GM18870 (cell line): ENCODE measurements at regions not wholly inside any gene's neighbourhood (a gene's known extent, or its start where the extent isn't known, plus 50 kb on each side); places are given as distances from the start of the nearest gene placed in this dataset.
A peak's percentile ranks its signal among the peaks of the same experiment; 100 is the strongest.
"Not testable (repeated sequence)": the region's sequence is repeated elsewhere in the genome, so short reads cannot be mapped to it uniquely, and the experiment has no call there.

Experiments
- ATAC-seq: cut with Tn5 transposase; IDR thresholded peaks from one replicate; pipeline ENCODE4 v1.9.1; 2021; ENCODE audit warnings: moderate library complexity; ENCODE audit not compliant: unreplicated experiment

GRCh38 chrX:3881255-3881895 lies 167.9 kb upstream of the PRKX start:
- ATAC-seq = not testable (repeated sequence)

GRCh38 chrX:3876393-3876792 lies 162.9 kb upstream of the PRKX start:
- ATAC-seq = not testable (repeated sequence)

GRCh38 chrX:3875638-3876037 lies 162.2 kb upstream of the PRKX start:
- not testable (repeated sequence) for ATAC-seq

GRCh38 chrX:3872226-3872879 lies 158.9 kb upstream of the PRKX start:
- ATAC-seq = not testable (repeated sequence)

DNA sequence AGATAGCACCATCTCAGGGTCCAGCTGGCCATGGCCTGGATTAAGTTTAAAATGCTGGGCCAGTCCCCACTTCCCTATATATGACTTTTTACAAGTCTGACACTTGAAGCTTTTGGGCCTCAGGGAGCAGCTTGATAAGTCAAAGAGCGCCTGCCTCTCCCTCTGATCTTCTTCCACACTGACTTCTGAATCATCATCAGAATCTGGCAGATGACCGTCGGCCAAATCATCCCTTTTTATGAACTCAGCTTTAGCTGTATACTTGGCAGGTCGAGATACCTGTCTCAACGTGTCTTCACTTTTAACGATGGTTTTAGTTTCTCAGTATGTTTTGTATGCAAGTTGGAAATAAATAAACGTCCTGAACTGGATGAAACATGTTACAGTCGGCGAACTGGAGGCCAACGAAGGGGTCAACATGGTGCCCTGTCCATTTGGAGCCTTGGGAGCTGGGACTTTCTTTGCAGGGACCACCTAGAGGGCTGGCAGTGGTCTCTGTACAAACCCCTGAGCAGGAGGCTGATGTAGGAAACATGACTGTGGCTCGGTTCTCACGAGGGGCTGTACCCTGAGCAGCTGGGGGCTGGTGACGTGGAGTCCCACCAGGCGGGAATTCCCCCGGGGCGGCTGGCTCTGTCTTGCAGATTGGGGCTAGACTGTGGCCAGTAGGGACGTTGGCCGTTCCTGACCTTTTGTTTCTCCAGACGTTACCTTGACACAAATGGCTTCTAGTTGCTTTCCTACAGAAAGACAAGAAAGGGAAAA lies 153.8 kb upstream of the PRKX start:
- ATAC-seq = not testable (repeated sequence)

GRCh38 chrX:3858332-3858731 lies 144.9 kb upstream of the PRKX start:
- ATAC-seq = not testable (repeated sequence)

DNA sequence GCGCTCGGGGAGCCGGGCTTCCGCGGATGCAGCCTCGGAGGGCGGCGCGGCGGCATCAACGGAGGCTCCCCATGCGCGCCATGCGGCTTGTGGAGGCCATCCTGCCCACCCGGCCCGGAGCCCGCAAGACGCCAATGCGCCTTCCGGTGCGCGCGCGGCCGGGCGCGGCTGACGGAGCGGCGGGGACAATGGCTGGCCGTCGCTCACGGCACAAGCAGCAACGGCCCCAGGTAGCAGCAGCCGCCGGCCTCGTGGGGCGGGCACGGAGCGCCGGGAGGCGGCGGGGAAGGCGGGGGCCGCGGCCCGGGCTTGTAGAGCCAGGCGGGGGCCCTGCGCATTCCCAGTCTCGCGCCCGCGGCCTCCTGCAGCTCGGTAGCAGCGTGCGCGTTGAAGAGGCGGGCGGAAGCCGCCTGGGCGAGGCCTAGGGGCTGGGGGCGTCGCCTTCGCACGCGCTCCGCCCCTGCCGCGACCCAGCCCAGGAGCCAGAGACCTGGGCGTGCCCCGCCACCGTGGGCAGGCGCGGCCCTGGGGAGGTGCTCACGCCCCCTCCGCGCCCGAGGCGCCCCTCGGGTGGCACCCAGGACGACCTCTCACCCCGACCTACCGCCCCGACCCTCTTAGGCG lies 130.2 kb upstream of the PRKX start:
- peak; percentile 76 for ATAC-seq

DNA sequence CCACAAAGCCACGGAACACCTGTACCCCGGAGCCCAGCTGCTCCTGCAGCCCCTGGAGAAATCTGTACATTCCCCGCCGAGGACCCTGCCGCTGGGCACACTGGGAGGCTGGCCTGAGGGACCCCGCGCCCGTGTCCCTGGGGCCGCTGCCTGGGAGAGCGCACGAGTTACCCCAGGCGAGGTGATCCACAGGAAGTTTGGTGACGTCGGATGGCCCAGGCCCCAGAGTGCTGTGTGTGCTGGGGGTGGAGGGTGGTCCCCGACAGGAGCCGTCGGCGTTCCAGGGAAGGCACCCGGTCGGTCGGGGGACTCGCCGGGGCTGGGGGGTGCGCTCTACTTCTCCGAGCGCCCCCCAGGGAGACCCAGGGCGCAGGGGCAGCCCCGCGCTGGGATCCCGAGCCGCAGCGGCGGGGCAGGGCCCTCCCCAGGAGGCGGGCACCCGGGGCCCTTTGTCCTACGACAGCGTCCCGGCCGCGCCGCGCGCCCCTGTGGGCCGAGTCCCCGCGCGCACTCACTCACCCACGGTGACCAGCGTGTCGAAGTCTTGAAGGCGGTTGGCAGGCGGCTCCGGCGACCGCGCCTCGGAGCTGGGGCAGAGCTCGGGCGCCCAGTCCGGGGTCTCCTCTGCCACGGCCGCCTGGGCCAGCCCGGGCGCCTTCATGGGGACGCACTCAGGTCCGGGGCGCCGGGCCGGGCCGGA lies 129.5 kb upstream of the PRKX start:
- ATAC-seq = peak; percentile 37

DNA sequence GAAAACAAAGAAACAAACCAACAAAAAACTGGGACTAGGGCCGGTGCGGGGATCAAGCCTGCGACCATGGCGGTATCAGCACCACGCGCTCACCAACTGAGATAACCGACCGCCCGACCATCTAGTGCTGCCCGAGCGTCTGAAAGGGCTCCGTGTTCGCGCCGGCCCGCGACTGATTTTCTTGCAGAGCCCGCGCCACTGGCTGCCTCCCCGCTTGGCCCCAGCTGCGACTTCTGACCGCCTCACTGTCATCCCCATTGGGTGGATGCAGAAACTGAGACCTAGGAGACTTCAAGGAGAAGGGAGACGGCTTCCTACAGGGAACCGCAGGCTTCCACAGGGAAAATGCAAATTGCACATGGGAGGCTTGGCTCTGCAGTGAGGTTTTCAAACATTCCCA lies 125.3 kb upstream of the PRKX start:
- not testable (repeated sequence) for ATAC-seq

DNA sequence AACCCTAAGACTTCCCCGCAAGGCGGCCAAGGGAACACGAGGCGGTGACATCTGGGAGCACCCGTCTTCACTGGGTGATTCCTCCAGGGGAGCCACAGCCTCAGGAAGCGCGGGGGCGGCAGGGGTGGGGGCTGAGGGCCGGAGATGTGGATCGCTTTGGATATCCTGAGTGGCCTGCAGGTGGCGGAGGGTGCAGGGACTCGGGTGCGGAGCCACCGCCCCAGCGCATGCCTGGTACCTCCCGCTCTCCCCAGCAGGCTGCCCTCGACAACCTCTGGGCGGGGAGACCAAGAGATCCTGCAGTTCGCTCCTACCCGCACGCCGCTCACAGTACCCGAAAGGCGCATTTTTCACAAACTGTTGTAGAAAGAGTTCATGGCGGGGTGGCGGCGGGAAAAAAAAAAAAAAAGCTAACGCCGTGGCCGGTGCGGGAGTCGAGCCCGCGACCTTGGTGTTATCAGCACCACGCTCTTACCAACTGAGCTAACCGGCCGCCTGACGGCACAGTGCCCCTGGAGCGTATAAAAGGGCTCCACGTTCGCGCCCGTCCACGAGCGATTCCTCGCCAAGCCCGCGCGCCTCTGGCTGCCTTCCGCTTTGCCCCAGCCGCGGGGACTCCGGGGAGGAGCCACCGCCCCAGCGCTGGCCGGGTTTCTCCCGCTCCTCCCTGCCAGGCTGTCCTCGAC lies 124.7 kb upstream of the PRKX start:
- not testable (repeated sequence) for ATAC-seq

- not testable (repeated sequence) for ATAC-seq
Observed at GRCh38 chrX:3837211-3837610, 123.8 kb upstream of the PRKX start.

DNA sequence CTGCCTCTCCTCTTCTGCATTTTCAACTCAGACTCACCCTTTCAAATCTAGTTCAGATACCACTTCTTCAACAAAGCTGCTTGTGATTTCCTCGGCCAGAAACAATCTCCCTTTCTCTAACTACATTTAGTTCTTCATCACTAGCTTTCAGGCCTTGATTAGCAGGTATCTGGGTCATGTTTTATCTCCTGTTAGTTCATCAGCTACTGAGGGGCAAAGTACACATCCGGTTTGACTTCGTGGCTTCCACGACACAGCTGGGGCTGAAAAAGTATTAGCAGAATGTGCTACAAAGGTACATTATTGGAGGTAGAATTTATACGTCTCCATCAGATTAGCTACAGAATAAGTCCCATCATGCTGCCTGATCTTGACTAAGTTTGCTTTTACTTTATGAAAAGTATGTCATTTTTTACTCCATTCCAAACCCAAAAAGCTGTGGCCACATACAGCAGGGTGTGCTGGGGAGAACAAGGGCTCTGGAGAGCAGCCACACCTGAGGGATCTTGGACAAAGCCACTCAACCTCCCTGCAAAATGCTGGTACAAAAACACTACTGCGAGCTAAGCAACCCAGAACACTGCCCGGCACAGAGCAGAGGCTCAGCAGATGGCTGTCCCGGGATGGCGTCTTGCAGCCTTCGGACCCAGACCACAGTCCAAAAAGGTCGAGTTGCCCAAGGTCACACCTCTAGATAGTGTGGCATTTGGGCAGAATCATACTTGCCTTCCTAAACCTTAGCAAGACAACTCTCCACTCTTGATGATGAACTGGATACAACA lies 120.5 kb upstream of the PRKX start:
- ATAC-seq = not testable (repeated sequence)

GRCh38 chrX:3830020-3830419 lies 116.6 kb upstream of the PRKX start:
- not testable (repeated sequence) for ATAC-seq

GRCh38 chrX:3829041-3829531 lies 115.6 kb upstream of the PRKX start:
- ATAC-seq = not testable (repeated sequence)

DNA sequence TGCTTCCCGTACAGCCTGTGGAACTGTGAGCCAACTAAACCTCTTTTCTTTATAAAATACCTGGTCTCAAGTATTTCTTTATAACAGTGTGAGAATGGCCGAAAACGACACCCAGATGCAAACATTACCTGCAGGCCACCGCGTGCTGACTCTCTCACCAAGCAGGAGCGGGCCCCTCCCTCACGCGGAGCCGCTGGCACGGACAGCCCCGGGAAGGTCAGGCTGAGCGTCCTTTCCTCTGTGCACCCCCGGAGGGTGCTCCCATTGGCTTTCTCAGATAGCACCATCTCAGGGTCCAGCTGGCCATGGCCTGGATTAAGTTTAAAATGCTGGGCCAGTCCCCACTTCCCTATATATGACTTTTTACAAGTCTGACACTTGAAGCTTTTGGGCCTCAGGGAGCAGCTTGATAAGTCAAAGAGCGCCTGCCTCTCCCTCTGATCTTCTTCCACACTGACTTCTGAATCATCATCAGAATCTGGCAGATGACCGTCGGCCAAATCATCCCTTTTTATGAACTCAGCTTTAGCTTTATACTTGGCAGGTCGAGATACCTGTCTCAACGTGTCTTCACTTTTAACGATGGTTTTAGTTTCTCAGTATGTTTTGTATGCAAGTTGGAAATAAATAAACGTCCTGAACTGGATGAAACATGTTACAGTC lies 115.1 kb upstream of the PRKX start:
- ATAC-seq = not testable (repeated sequence)

GRCh38 chrX:3824008-3824407 lies 110.6 kb upstream of the PRKX start:
- ATAC-seq = not testable (repeated sequence)

- ATAC-seq = no peak
Observed at GRCh38 chrX:3820167-3820566, 106.7 kb upstream of the PRKX start.

- not testable (repeated sequence) for ATAC-seq
Observed at GRCh38 chrX:3817480-3817879, 104.0 kb upstream of the PRKX start.
